GM12874 (cell line): ENCODE measurements at regions not wholly inside any gene's neighbourhood (a gene's known extent, or its start where the extent isn't known, plus 50 kb on each side); places are given as distances from the start of the nearest gene placed in this dataset.

ENCODE experiments used
- TF ChIP-seq, protein P1 (sequence below): IDR thresholded peaks from 2 replicates; pipeline ENCODE4 v1.5.1; 2011; ENCODE audit warnings: low read depth, mild to moderate bottlenecking, control low read depth, low read length, moderate library complexity; ENCODE audit not compliant: insufficient read depth

GRCh38 chr3:178341636-178342035 lies 194.6 kb upstream of the KCNMB2 start:
- TF ChIP-seq, protein P1, sequence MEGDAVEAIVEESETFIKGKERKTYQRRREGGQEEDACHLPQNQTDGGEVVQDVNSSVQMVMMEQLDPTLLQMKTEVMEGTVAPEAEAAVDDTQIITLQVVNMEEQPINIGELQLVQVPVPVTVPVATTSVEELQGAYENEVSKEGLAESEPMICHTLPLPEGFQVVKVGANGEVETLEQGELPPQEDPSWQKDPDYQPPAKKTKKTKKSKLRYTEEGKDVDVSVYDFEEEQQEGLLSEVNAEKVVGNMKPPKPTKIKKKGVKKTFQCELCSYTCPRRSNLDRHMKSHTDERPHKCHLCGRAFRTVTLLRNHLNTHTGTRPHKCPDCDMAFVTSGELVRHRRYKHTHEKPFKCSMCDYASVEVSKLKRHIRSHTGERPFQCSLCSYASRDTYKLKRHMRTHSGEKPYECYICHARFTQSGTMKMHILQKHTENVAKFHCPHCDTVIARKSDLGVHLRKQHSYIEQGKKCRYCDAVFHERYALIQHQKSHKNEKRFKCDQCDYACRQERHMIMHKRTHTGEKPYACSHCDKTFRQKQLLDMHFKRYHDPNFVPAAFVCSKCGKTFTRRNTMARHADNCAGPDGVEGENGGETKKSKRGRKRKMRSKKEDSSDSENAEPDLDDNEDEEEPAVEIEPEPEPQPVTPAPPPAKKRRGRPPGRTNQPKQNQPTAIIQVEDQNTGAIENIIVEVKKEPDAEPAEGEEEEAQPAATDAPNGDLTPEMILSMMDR: no peak

DNA sequence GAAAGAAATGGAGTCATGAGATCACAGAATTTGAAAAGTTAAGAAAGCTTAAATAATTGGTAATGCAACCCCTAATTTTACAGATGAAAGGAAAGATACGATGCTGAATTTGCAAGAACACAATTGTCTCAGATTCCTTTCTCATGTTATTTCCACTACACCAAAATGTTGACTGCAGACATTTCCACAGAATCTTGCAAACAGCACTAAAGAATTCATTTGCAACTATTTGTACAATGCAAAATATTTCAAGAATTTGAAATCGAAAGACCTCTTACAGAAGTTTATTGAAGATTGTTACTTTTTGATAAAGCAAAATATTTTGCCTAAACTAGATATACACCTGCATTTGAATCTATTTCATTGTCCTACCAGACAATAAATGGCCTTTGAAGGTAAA lies 194.1 kb upstream of the KCNMB2 start:
- TF ChIP-seq, protein P1: no peak

GRCh38 chr3:178343433-178344038 lies 192.7 kb upstream of the KCNMB2 start:
- TF ChIP-seq, protein P1: no peak

GRCh38 chr3:178345944-178346343 lies 190.3 kb upstream of the KCNMB2 start:
- TF ChIP-seq, protein P1: no peak

DNA sequence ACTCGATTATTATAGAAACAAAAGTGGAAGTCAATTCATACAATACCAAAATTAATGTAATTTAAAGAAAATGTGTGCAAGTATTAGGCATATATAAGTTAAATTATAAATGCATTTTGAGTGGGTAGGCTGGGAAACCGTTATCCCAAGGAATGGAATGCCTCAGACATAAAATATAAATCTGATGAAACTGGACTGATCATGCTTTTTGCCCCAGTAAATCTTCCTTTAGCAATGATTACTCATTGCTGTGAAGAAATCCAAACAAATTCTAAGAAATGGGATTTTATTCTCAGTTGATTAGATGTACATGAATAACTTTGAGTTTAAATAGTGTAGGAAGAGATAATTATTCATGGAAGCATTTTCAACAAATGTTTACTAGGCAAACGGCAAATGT lies 185.5 kb upstream of the KCNMB2 start:
- TF ChIP-seq, protein P1: no peak

DNA sequence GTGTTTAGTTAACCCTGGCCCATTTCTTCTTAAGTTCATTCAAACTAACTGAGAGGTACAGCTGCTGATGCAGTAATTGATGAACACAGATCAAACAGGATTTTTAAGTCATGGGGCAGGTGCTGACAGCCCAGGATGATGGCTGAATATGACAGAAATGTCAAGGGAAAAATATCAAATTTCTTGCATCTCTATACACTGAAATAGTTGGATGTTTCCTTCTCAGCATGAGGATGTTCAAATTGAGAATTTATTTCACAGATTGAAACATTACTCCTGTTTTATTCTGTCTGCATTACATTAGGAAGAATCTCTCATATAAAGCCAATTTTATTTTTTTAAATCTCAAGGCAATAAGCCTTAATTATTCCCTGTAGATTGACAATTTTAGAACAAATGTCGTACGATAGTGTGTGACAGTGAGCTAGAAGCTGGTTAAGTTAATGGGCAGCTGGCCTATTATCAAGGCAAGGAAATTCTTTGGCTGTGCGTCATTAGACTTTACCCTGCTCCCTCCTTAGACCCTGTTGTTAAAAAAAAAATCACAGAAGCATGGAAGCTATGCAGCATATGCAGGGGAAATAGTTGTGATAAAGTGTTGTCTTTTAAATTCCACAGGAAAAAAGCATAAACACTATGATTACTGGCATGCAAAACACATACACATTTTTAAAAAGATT lies 183.8 kb upstream of the KCNMB2 start:
- TF ChIP-seq, protein P1: no peak

DNA sequence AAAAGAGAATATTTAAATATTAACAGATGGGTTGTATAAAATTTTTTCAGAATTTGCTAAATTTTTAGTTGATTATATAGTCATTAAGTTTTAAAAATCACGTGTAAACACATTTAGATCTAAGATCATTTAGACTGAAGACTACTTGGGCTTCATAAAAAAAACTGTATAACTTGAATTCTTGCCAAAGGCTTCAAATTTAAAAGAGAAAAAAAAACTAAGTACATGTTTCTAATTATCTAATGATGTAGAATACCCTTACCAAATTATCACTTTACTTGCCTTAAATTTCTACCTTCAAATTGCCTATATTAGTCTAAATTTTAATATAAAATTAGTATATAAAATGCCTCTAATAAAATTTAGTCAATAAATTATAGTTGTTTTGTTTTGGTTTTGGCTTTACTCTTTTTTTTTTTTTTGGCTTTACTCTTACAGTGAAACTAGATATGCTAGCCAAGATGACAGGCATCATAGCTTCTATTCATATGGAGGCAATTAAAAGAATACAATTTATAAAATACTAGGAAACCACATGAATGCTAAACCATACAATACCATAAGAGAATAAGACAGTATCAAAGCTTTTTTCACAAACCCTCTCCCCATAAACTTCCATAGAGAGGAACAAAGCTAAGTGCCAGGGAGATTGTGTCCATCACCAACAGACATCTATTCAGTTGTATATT lies 183.1 kb upstream of the KCNMB2 start:
- TF ChIP-seq, protein P1: no peak
